HG02642 (cell line): ENCODE measurements at regions not wholly inside any gene's neighbourhood (a gene's known extent, or its start where the extent isn't known, plus 50 kb on each side); places are given as distances from the start of the nearest gene placed in this dataset.

Source experiments
- ATAC-seq: cut with Tn5 transposase; IDR thresholded peaks from one replicate; pipeline ENCODE4 v1.9.1; 2021; ENCODE audit warnings: mild to moderate bottlenecking; ENCODE audit not compliant: unreplicated experiment, poor library complexity

DNA sequence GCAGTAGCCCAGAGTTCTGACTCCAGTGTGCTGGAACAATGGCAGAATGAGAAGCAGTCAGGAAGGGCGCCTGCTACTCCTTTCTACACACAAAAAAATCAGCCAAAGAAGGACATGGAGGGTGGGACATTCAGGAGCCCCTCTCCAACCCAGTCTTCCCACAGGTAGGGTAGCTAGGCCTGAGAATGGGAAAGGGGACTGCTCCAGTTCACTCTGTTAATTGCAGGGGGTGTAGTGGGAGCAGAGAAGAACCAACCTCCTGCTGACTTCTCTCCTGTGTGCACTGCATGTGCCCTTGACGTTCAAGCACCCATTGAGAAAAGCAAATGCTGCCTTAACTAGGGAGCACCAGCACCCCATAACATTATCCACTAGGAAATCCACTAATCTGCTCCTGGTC lies 119.1 kb upstream of the IRX6 start:
- ATAC-seq: no peak

GRCh38 chr16:55207693-55208428 lies 116.1 kb upstream of the IRX6 start:
- no peak for ATAC-seq

- no peak for ATAC-seq
Observed at GRCh38 chr16:55209626-55210025, 114.4 kb upstream of the IRX6 start.

- no peak for ATAC-seq
Observed at GRCh38 chr16:55212791-55213190, 111.2 kb upstream of the IRX6 start.

GRCh38 chr16:55214412-55214811 lies 109.6 kb upstream of the IRX6 start:
- no peak for ATAC-seq

GRCh38 chr16:55214974-55215494 lies 109.0 kb upstream of the IRX6 start:
- no peak for ATAC-seq

GRCh38 chr16:55217392-55217791 lies 106.6 kb upstream of the IRX6 start:
- ATAC-seq: no peak

GRCh38 chr16:55221836-55222235 lies 102.2 kb upstream of the IRX6 start:
- ATAC-seq: no peak

GRCh38 chr16:55222486-55222885 lies 101.5 kb upstream of the IRX6 start:
- no peak for ATAC-seq

GRCh38 chr16:55225972-55226542 lies 97.9 kb upstream of the IRX6 start:
- no peak for ATAC-seq

DNA sequence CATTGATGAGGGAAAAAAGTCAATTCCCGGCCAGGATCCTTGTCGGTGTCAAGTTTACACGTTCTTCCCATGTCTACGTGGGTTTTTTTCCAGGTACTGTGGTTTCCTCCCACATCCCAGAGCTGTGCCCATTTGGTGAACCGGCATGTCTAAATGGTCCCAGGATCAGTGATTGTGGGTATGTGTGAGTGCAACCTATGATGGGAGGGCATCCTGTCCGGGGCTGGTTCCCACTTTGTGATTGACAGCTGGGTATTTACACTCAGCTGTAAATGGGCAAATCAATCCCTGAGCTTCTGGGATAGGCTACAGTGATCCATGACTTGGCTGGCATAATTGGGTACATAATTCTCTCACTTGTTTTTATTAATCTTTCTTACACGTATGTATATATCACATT lies 91.2 kb upstream of the IRX6 start:
- ATAC-seq: no peak

GRCh38 chr16:55233464-55233863 lies 90.5 kb upstream of the IRX6 start:
- ATAC-seq: no peak

DNA sequence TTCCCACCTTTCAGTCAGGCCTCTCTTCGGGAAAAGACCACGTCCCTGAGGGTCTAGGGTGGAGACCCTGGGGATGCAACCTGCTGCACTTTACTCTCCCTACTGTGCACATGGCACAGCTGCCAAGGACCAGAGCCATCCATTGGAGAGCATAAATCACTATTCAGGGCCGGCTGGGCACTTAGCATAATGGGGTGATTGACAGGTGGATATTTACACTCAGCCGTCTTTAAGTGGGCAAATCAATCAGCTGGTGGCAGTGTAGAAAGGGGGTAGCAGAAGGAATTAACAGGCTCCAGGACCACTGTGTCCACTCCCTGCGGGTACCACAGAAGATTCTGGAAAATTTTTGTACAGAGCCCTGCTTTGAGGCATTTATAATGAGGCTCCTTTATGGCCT lies 87.3 kb upstream of the IRX6 start:
- no peak for ATAC-seq

- no peak for ATAC-seq
Observed at GRCh38 chr16:55239723-55240122, 84.3 kb upstream of the IRX6 start.

GRCh38 chr16:55240888-55241287 lies 83.1 kb upstream of the IRX6 start:
- no peak for ATAC-seq

DNA sequence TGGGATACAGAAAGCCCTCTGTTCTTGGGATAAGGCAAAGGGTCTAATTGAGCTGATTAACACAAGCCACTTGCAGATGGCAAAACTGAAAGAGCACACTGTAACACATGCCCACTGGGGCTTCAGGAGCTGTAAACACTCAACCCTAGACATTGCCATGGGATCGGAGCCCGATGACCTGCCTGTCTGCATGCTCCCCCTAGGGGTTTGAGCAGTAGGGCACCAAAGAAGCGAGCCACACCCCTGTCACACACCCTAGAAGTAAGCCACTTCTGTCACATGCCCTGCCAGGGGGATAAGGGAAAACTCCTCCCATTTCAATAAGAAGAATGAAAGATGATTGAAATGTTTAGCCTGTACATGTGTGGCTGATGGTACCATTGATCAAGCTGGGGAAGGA lies 81.3 kb upstream of the IRX6 start:
- no peak for ATAC-seq

DNA sequence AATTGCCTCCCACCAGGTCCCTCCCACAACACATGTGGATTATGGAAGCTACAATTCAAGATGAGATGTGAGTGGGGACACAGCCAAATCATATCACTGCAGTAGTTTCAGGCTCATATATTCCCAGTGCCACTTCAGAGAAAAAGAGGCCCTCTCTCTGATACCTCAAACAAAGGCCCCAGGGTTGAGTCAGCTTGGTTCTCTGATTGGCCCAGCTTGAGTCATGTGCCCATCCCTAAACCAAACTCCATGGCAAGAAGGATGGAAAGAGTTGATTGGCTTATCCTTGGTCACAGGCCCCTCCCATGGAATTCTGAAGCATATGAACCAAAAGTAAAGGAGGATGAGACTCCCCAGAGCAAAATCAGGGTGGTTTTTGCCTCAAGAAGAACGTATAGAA lies 75.9 kb upstream of the IRX6 start:
- ATAC-seq: no peak

- no peak for ATAC-seq
Observed at GRCh38 chr16:55248494-55248893, 75.5 kb upstream of the IRX6 start.

DNA sequence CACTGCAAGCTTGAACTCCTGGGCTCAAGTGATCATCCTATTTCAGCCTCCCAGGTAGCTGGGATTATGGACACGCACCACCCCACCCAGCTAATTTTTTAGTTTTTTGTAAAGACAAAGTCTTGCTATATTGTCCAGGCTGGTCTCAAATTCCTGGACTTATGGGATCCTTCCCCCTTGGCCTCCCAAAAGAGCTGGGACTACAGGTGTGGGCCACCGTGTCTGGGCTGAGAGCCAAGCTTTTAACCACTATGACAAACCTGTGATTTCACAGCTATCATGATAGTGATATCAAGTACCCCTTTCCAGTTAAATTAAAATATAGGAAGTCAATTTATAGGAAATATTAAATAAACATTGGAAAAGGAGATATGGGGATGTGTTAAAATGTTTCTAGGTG lies 74.6 kb upstream of the IRX6 start:
- no peak for ATAC-seq

DNA sequence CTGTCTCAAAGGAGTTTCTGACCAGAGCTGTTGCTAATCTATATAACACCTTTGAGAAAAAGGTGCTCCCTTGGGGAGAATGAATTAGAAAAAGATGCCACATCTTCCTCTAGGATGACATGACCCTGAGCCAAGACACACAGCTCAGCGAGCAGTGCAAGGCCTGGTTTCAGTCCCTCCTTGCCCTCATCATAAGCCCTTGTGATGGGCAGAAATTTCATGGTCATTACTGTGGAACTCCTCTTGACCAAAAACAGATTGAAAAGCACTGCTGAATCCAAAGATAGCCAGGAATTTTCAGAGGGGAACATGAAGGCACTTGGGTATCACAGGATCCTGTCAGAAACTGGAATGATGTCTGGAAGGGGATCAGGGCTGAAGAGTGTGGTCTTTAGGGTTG lies 74.1 kb upstream of the IRX6 start:
- ATAC-seq: no peak

GRCh38 chr16:55250701-55251100 lies 73.3 kb upstream of the IRX6 start:
- no peak for ATAC-seq

- no peak for ATAC-seq
Observed at GRCh38 chr16:55251151-55251550, 72.9 kb upstream of the IRX6 start.
